ENCODE measurements at regions not wholly inside any gene's neighbourhood (a gene's known extent, or its start where the extent isn't known, plus 50 kb on each side); places are given as distances from the start of the nearest gene placed in this dataset.

DNA sequence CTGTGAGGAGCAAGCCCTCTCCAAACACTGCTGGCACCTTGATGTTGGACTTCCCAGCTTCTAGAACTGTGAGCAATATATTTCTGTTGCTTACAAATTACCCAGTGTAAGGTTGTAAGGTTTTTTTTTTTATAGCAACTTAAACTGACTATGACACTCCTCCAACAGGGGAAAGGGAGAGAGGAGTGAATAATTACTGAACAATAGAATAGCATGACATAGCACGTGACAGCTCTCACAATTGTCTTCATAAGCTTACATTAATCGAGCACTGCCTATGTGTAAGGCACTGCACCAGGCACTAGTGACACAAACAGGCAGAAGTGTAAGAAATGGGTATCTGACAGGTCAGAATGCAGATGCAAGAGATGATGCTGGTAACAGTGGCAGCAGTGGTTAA is 136.9 kb downstream of the FAT3 start:
- no peak overlapping the region for H3K4me3 ChIP-seq (ENCODE audit: low read depth, low read length)
- no peak for DNase-seq (ENCODE audit: low read depth, low spot score)
- in situ Hi-C loops (cut with HindIII; ENCODE audit: low sequenced_read_pairs), result no loop called here
- TF ChIP-seq, protein P1, sequence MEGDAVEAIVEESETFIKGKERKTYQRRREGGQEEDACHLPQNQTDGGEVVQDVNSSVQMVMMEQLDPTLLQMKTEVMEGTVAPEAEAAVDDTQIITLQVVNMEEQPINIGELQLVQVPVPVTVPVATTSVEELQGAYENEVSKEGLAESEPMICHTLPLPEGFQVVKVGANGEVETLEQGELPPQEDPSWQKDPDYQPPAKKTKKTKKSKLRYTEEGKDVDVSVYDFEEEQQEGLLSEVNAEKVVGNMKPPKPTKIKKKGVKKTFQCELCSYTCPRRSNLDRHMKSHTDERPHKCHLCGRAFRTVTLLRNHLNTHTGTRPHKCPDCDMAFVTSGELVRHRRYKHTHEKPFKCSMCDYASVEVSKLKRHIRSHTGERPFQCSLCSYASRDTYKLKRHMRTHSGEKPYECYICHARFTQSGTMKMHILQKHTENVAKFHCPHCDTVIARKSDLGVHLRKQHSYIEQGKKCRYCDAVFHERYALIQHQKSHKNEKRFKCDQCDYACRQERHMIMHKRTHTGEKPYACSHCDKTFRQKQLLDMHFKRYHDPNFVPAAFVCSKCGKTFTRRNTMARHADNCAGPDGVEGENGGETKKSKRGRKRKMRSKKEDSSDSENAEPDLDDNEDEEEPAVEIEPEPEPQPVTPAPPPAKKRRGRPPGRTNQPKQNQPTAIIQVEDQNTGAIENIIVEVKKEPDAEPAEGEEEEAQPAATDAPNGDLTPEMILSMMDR (IDR thresholded peaks at IDR 0.05; ENCODE audit: low read depth, low read length), result no peak

DNA sequence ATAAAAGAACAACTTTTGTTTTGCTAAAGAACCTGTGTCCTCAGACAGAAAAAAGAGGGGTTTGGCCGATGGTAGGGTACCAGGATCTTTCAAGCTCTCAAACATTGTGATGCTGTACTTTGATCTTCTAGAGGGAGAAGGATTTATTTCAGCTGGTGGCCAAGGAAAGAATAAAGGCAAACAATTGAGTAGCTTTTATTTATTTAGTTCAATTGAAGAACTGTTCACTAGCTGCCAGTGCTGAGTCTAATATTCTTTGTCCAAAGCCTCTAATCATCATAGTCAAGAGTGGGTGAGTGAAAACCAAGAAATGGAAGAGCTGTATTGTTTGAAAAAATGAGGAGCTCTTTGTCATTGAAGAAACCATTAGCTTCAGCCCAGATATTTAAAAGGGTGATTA is 138.4 kb downstream of the FAT3 start:
- TF ChIP-seq, protein P1 (IDR thresholded peaks at IDR 0.05; ENCODE audit: low read depth, low read length), result no peak
- H3K4me3 ChIP-seq (ENCODE audit: low read depth, low read length), result no peak overlapping the region
- in situ Hi-C loops (cut with HindIII; ENCODE audit: low sequenced_read_pairs), result no loop called here
- no peak for DNase-seq (ENCODE audit: low read depth, low spot score)

DNA sequence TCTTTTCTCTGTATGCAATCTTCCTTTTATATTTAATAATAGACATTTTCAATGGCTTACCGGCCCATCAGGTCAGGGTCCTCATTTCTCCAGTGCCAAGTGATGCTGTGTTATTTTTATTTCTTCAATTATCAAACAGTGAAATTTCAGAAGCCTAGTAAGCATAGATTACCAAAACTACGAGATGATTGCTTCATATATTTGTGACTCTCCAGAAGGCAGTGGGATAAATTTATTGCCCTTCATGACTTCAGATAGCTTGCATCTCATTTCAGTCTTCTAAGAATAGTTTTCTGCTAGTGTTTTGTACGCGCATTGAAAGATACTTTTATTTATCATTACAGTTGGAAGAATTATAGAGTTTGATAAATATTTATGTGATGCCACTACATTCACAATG is 139.6 kb downstream of the FAT3 start:
- no peak overlapping the region for H3K4me3 ChIP-seq (ENCODE audit: low read depth, low read length)
- TF ChIP-seq, protein P1 (IDR thresholded peaks at IDR 0.05; ENCODE audit: low read depth, low read length), result no peak
- in situ Hi-C loops (cut with HindIII; ENCODE audit: low sequenced_read_pairs), result no loop called here
- DNase-seq (ENCODE audit: low read depth, low spot score), result no peak

DNA sequence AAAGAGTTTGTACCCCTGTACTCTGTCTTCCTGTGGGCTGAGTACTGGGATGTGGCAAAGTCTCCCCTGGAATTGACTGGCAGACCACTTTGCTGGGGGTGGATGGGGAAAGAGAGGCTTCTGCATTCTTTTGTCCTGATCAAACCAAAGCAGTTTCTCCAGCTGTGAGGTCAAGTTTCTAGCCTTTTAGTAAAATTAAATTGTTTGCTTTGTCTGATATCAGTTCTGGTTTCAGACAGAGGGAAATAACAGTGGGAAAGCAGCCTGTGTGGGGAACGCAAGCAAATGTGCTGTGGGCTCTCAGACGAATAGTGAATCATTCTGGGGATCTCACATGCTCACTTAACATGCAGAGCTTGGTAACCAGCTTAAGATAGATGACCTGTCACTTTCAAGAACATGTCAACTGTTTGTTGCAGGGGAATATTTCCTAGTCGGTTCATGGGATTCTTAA is 151.6 kb downstream of the FAT3 start:
- TF ChIP-seq, protein P1 (IDR thresholded peaks at IDR 0.05; ENCODE audit: low read depth, low read length), result no peak
- H3K4me3 ChIP-seq (ENCODE audit: low read depth, low read length), result no peak overlapping the region
- in situ Hi-C loops (cut with HindIII; ENCODE audit: low sequenced_read_pairs), result no loop called here
- peak; percentile 89 for DNase-seq (ENCODE audit: low read depth, low spot score)

DNA sequence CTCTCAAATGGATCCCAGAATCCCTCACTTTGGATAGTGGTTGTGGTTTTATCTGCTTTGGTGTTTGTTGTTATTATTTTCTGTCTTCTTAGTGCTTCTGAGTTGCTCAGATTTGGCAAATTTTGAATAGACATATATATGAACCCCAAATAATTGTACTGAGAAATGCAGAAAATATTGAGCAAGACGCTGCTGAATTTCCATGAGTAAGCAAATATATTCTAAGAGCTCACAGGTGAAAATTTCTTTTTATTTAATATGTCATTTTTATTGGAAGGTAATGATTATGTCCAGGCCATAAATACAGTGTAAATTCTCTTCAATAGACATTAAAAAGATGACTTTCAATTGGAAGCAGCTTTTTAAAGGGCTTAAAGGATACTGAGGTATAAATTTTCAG is 152.1 kb downstream of the FAT3 start:
- in situ Hi-C loops (cut with HindIII; ENCODE audit: low sequenced_read_pairs), result no loop called here
- DNase-seq (ENCODE audit: low read depth, low spot score), result no peak
- TF ChIP-seq, protein P1 (IDR thresholded peaks at IDR 0.05; ENCODE audit: low read depth, low read length), result no peak

DNA sequence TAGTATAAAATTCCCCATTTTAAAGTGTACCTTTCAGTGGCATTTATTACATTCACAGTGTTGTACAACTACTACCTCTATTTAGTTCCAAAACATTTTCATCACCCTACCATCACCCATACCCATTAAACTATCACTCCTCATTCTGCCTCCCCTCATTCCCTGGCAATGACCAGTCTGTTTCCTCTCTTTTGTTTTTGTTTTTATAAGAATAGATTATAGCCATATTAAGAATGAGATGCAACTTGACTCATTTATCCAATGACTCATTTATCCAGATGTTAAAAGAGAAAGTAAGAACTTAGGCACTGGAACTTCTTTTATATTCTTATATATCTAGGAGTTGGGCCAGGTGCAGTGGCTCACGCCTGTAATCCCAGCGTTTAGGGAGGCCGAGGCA is 156.3 kb downstream of the FAT3 start:
- H3K4me3 ChIP-seq (ENCODE audit: low read depth, low read length), result no peak overlapping the region
- TF ChIP-seq, protein P1 (IDR thresholded peaks at IDR 0.05; ENCODE audit: low read depth, low read length), result no peak
- in situ Hi-C loops (cut with HindIII; ENCODE audit: low sequenced_read_pairs), result no loop called here
- peak; percentile 85 for DNase-seq (ENCODE audit: low read depth, low spot score)

More for the DNA sequence above, 152.1 kb downstream of the FAT3 start:
- H3K4me3 ChIP-seq (ENCODE audit: low read depth, low read length), result no peak overlapping the region

DNA sequence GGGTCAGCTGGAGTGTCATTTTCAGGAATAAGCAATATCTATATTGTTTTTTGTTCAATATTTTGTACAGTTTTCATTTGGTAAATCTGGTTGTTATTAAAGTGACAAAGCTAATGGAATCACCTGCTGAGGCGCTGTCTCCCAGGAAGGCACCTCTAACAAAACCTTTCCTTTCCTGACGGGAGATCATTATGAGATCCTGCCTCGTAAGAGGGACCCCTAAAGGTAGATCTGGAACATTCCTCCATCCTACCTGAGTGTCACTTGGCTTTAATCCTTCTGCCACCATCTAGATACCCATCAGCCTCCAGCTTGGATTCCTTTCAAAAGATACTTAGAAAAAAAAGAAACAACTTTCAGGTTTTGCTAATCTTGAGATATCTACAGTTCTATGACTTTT is 157.7 kb downstream of the FAT3 start:
- DNase-seq (ENCODE audit: low read depth, low spot score), result no peak
- in situ Hi-C loops (cut with HindIII; ENCODE audit: low sequenced_read_pairs), result no loop called here
- TF ChIP-seq, protein P1 (IDR thresholded peaks at IDR 0.05; ENCODE audit: low read depth, low read length), result no peak
- no peak overlapping the region for H3K4me3 ChIP-seq (ENCODE audit: low read depth, low read length)

Data from astrocyte of the spinal cord (primary cell).